Mammary epithelial cell (primary cell): ENCODE measurements at regions not wholly inside any gene's neighbourhood (a gene's known extent, or its start where the extent isn't known, plus 50 kb on each side); places are given as distances from the start of the nearest gene placed in this dataset.

Experiments
- CTCF ChIP-seq, 2 donors: IDR thresholded peaks in 1 of 2; conservative IDR thresholded peaks in 1 of 2; 2 replicates each; pipeline ENCODE4 v1.5.1; 2011 to 2012; ENCODE audit warnings: inconsistent platforms in 2 of 2, low read length in 2 of 2, mild to moderate bottlenecking in 2 of 2, control low read depth in 1 of 2, low read depth in 1 of 2; ENCODE audit not compliant: insufficient read depth in 1 of 2; ENCODE audit errors: extremely low read depth in 1 of 2
- EZH2 ChIP-seq: IDR thresholded peaks from 2 replicates; pipeline ENCODE4 v1.6.1; 2012; ENCODE audit warnings: low read length, inconsistent platforms, borderline replicate concordance

- TF ChIP-seq CTCF (conservative IDR thresholded peaks at IDR 0.05 in 1 of 2, IDR thresholded peaks at IDR 0.05 in 1 of 2; ENCODE audit: extremely low read depth in 1 of 2, insufficient read depth in 1 of 2, low read depth in 1 of 2, low read length in 2 of 2) (no peak), EZH2 (no peak)
These were observed 239.1 kb upstream of the NMUR2 start for GRCh38 chr5:152644029-152644728.
